Loucy (cell line): ENCODE measurements at regions not wholly inside any gene's neighbourhood (a gene's known extent, or its start where the extent isn't known, plus 50 kb on each side); places are given as distances from the start of the nearest gene placed in this dataset.

ENCODE experiments used
- H2AFZ ChIP-seq: fragments of 200-600 bp; sonication (generic); 2 replicates; pipeline ENCODE4 v1.6.0; 2016; ENCODE audit warnings: antibody characterized with exemption, mild to moderate bottlenecking, low read length, moderate library complexity
- H3F3A ChIP-seq: fragments of 200-600 bp; 2 replicates; pipeline ENCODE4 v1.6.0; 2016; ENCODE audit warnings: antibody characterized with exemption, low read depth, mild to moderate bottlenecking
- H3K27me3 ChIP-seq: fragments of 200-600 bp; sonication (generic); 2 replicates; pipeline ENCODE4 v1.6.1; 2014; ENCODE audit warnings: low read length, mild to moderate bottlenecking; ENCODE audit not compliant: insufficient read depth, poor library complexity, severe bottlenecking
- H3K36me3 ChIP-seq: fragments of 200-600 bp; sonication (generic); 2 replicates; pipeline ENCODE4 v1.6.1; 2016; ENCODE audit warnings: low read length; ENCODE audit not compliant: insufficient read depth
- H3K4me1 ChIP-seq: fragments of 200-600 bp; sonication (generic); 2 replicates; pipeline ENCODE4 v1.5.1; 2014; ENCODE audit warnings: low read length, mild to moderate bottlenecking; ENCODE audit not compliant: insufficient read depth, poor library complexity, severe bottlenecking
- H3K4me2 ChIP-seq: fragments of 200-600 bp; sonication (generic); 2 replicates; pipeline ENCODE4 v1.6.0; 2014; ENCODE audit warnings: antibody characterized with exemption, low read length, low read depth, mild to moderate bottlenecking; ENCODE audit not compliant: poor library complexity, severe bottlenecking
- H3K4me3 ChIP-seq: fragments of 200-600 bp; sonication (generic); 2 replicates; pipeline ENCODE4 v1.5.1; 2014; ENCODE audit warnings: low read length, mild to moderate bottlenecking, mixed read lengths; ENCODE audit not compliant: poor library complexity, severe bottlenecking
- H3K79me2 ChIP-seq: fragments of 200-600 bp; sonication (generic); 2 replicates; pipeline ENCODE4 v1.6.1; 2014; ENCODE audit warnings: low read length; ENCODE audit not compliant: insufficient read depth
- H3K9ac ChIP-seq: fragments of 200-600 bp; sonication (generic); 2 replicates; pipeline ENCODE4 v1.6.0; 2014; ENCODE audit warnings: mild to moderate bottlenecking, low read depth, low read length, moderate library complexity; ENCODE audit not compliant: poor library complexity, severe bottlenecking
- H3K9me2 ChIP-seq: fragments of 200-600 bp; sonication (generic); replicated peaks from 2 replicates; pipeline ENCODE4 v1.6.1; 2016; ENCODE audit warnings: low read depth, low read length, mixed read lengths
- H3K9me3 ChIP-seq: fragments of 200-600 bp; sonication (generic); 2 replicates; pipeline ENCODE4 v1.6.1; 2014; ENCODE audit warnings: mild to moderate bottlenecking, antibody characterized with exemption, low read length, low read depth; ENCODE audit not compliant: insufficient read depth
- H4K20me1 ChIP-seq: fragments of 200-600 bp; sonication (generic); 2 replicates; pipeline ENCODE4 v1.6.0; 2014; ENCODE audit warnings: antibody characterized with exemption, low read length, mild to moderate bottlenecking; ENCODE audit not compliant: insufficient read depth, poor library complexity, severe bottlenecking
- EZH2phosphoT487 ChIP-seq: fragments of 200-600 bp; IDR thresholded peaks from 2 replicates; pipeline ENCODE4 v1.6.1; 2018; ENCODE audit warnings: antibody characterized with exemption, mild to moderate bottlenecking, moderate library complexity, borderline replicate concordance
- TF ChIP-seq, protein P1 (sequence below): fragments of 200-600 bp; sonication (generic); conservative IDR thresholded peaks from 2 replicates; pipeline ENCODE4 v1.5.1; 2014; ENCODE audit warnings: mild to moderate bottlenecking, antibody characterized with exemption, low read length

GRCh38 chr5:126070481-126070880, 352.7 kb upstream of the GRAMD2B start:
- H4K20me1 ChIP-seq, result no peaks in the 10 kb centered on the region
- no peak for TF ChIP-seq EZH2phosphoT487
- TF ChIP-seq, protein P1, sequence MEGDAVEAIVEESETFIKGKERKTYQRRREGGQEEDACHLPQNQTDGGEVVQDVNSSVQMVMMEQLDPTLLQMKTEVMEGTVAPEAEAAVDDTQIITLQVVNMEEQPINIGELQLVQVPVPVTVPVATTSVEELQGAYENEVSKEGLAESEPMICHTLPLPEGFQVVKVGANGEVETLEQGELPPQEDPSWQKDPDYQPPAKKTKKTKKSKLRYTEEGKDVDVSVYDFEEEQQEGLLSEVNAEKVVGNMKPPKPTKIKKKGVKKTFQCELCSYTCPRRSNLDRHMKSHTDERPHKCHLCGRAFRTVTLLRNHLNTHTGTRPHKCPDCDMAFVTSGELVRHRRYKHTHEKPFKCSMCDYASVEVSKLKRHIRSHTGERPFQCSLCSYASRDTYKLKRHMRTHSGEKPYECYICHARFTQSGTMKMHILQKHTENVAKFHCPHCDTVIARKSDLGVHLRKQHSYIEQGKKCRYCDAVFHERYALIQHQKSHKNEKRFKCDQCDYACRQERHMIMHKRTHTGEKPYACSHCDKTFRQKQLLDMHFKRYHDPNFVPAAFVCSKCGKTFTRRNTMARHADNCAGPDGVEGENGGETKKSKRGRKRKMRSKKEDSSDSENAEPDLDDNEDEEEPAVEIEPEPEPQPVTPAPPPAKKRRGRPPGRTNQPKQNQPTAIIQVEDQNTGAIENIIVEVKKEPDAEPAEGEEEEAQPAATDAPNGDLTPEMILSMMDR, result no peak
- no peaks in the 10 kb centered on the region for H3K9me3 ChIP-seq
- H3K27me3 ChIP-seq, result no peaks in the 10 kb centered on the region
- H3K4me3 ChIP-seq, result no peak overlapping the region
- no peak overlapping the region for H2AFZ ChIP-seq
- no peak overlapping the region for H3K4me2 ChIP-seq
- H3K4me1 ChIP-seq, result peaks cover 10% of the 10 kb centered on the region
- no peaks in the 10 kb centered on the region for H3K79me2 ChIP-seq
- no peaks in the 10 kb centered on the region for H3F3A ChIP-seq
- no peaks in the 10 kb centered on the region for H3K9me2 ChIP-seq
- H3K36me3 ChIP-seq, result no peaks in the 10 kb centered on the region
- H3K9ac ChIP-seq, result no peak overlapping the region

- no peak for TF ChIP-seq EZH2phosphoT487
- TF ChIP-seq, protein P1, result no peak
- Histone ChIP-seq H4K20me1 (no peaks in the 10 kb centered on the region), H3K9ac (no peak overlapping the region), H3K4me3 (no peak overlapping the region), H2AFZ (no peak overlapping the region), H3K36me3 (no peaks in the 10 kb centered on the region), H3K27me3 (no peaks in the 10 kb centered on the region), H3K79me2 (no peaks in the 10 kb centered on the region), H3F3A (no peaks in the 10 kb centered on the region), H3K9me3 (no peaks in the 10 kb centered on the region), H3K4me1 (no peaks in the 10 kb centered on the region), H3K4me2 (no peak overlapping the region), H3K9me2 (no peaks in the 10 kb centered on the region)
These were observed 348.7 kb upstream of the GRAMD2B start for GRCh38 chr5:126074538-126074937.

GRCh38 chr5:126079266-126079665, 343.9 kb upstream of the GRAMD2B start:
- Histone ChIP-seq H3K27me3 (no peaks in the 10 kb centered on the region), H3F3A (no peaks in the 10 kb centered on the region), H3K4me3 (no peak overlapping the region), H3K4me1 (no peaks in the 10 kb centered on the region), H3K4me2 (no peak overlapping the region), H2AFZ (no peak overlapping the region), H3K9me2 (no peaks in the 10 kb centered on the region), H3K9ac (no peak overlapping the region), H4K20me1 (no peaks in the 10 kb centered on the region), H3K36me3 (no peaks in the 10 kb centered on the region), H3K79me2 (no peaks in the 10 kb centered on the region), H3K9me3 (no peaks in the 10 kb centered on the region)
- no peak for TF ChIP-seq EZH2phosphoT487
- TF ChIP-seq, protein P1, result no peak
